Osteoblast (primary cell): ENCODE measurements at regions not wholly inside any gene's neighbourhood (a gene's known extent, or its start where the extent isn't known, plus 50 kb on each side); places are given as distances from the start of the nearest gene placed in this dataset.

Source experiments
- DNase-seq: peaks from one replicate; pipeline ENCODE4 v3.0.0; 2011; ENCODE audit warnings: low spot score, mixed read lengths; ENCODE audit not compliant: insufficient read length; ENCODE audit errors: missing footprints
- H2AFZ ChIP-seq: 2 replicates; pipeline ENCODE4 v1.6.0; 2011; ENCODE audit warnings: mild to moderate bottlenecking, low read length
- H3K27ac ChIP-seq: 2 replicates; pipeline ENCODE4 v1.5.1; 2011; ENCODE audit warnings: mild to moderate bottlenecking, low read depth, low read length, moderate library complexity
- H3K27me3 ChIP-seq: 2 replicates; pipeline ENCODE4 v1.6.0; 2012; ENCODE audit warnings: mild to moderate bottlenecking, control low read depth, inconsistent platforms, low read length, moderate library complexity; ENCODE audit not compliant: insufficient read depth
- H3K36me3 ChIP-seq: 2 replicates; pipeline ENCODE4 v1.5.1; 2011; ENCODE audit warnings: mild to moderate bottlenecking, low read length, control low read depth, moderate library complexity; ENCODE audit not compliant: insufficient read depth
- H3K4me1 ChIP-seq: 2 replicates; pipeline ENCODE4 v1.5.1; 2011; ENCODE audit warnings: mild to moderate bottlenecking, low read length, control low read depth, moderate library complexity; ENCODE audit not compliant: insufficient read depth
- H3K4me2 ChIP-seq: 2 replicates; pipeline ENCODE4 v1.6.0; 2011; ENCODE audit warnings: mild to moderate bottlenecking, low read length; ENCODE audit not compliant: insufficient read depth
- H3K4me3 ChIP-seq: fragments of 200-600 bp; sonication (generic); 3 replicates; pipeline ENCODE4 v1.5.1; 2012; ENCODE audit warnings: mild to moderate bottlenecking, low read length, inconsistent platforms; ENCODE audit not compliant: insufficient read depth
- H3K79me2 ChIP-seq: 2 replicates; pipeline ENCODE4 v1.6.0; 2012; ENCODE audit warnings: mild to moderate bottlenecking, low read length, control low read depth, inconsistent platforms; ENCODE audit not compliant: insufficient read depth
- H3K9me3 ChIP-seq: 2 replicates; pipeline ENCODE4 v1.5.1; 2011; ENCODE audit warnings: low read depth, low read length, control low read depth
- H4K20me1 ChIP-seq: 2 replicates; pipeline ENCODE4 v1.6.0; 2012; ENCODE audit warnings: mild to moderate bottlenecking, low read length, control low read depth; ENCODE audit not compliant: insufficient read depth
- CTCF ChIP-seq: IDR thresholded peaks from 2 replicates; pipeline ENCODE4 v1.5.1; 2011; ENCODE audit warnings: mild to moderate bottlenecking, low read depth, low read length, moderate library complexity; ENCODE audit errors: extremely low read depth

- no peaks in the 10 kb centered on the region for H4K20me1 ChIP-seq
- no peaks in the 10 kb centered on the region for H3K4me1 ChIP-seq
- TF ChIP-seq CTCF: no peak
- DNase-seq: no peak
- no peak overlapping the region for H2AFZ ChIP-seq
- H3K27ac ChIP-seq: no peak overlapping the region
- H3K4me2 ChIP-seq: no peak overlapping the region
- H3K4me3 ChIP-seq: no peak overlapping the region
- peaks cover 4% of the 10 kb centered on the region for H3K9me3 ChIP-seq
- no peaks in the 10 kb centered on the region for H3K36me3 ChIP-seq
- H3K27me3 ChIP-seq: no peaks in the 10 kb centered on the region
- no peaks in the 10 kb centered on the region for H3K79me2 ChIP-seq
These were observed 1708.8 kb upstream of the C9orf72 start for GRCh38 chr9:29282121-29282520.

- Histone ChIP-seq H3K4me1 (no peaks in the 10 kb centered on the region), H3K4me2 (no peak overlapping the region), H3K36me3 (no peaks in the 10 kb centered on the region), H4K20me1 (no peaks in the 10 kb centered on the region), H3K27me3 (no peaks in the 10 kb centered on the region), H3K4me3 (no peak overlapping the region), H3K9me3 (peaks cover 4% of the 10 kb centered on the region), H2AFZ (no peak overlapping the region), H3K79me2 (no peaks in the 10 kb centered on the region), H3K27ac (no peak overlapping the region)
- no peak for DNase-seq
- no peak for TF ChIP-seq CTCF
These were observed 1712.5 kb upstream of the C9orf72 start for GRCh38 chr9:29285818-29286217.

- Histone ChIP-seq H3K27ac (no peak overlapping the region), H3K9me3 (peaks cover 4% of the 10 kb centered on the region), H3K36me3 (no peaks in the 10 kb centered on the region), H3K4me3 (no peak overlapping the region), H3K79me2 (no peaks in the 10 kb centered on the region), H3K27me3 (no peaks in the 10 kb centered on the region), H4K20me1 (no peaks in the 10 kb centered on the region), H3K4me2 (no peak overlapping the region), H2AFZ (no peak overlapping the region), H3K4me1 (no peaks in the 10 kb centered on the region)
- no peak for TF ChIP-seq CTCF
- DNase-seq: no peak
These were observed 1716.1 kb upstream of the C9orf72 start for GRCh38 chr9:29289365-29289764.

GRCh38 chr9:29290516-29290915 lies 1717.2 kb upstream of the C9orf72 start:
- Histone ChIP-seq H3K79me2 (no peaks in the 10 kb centered on the region), H3K4me3 (no peak overlapping the region), H3K9me3 (peaks cover 4% of the 10 kb centered on the region), H3K27ac (no peak overlapping the region), H3K4me2 (no peak overlapping the region), H3K36me3 (no peaks in the 10 kb centered on the region), H3K4me1 (no peaks in the 10 kb centered on the region), H4K20me1 (no peaks in the 10 kb centered on the region), H3K27me3 (no peaks in the 10 kb centered on the region), H2AFZ (no peak overlapping the region)
- TF ChIP-seq CTCF: no peak
- DNase-seq: no peak
